Hepatocyte (in vitro differentiated cells): ENCODE measurements at regions not wholly inside any gene's neighbourhood (a gene's known extent, or its start where the extent isn't known, plus 50 kb on each side); places are given as distances from the start of the nearest gene placed in this dataset.

Experiments
- EZH2 ChIP-seq: fragments of 200-600 bp; sonication (generic); IDR thresholded peaks from 2 replicates; pipeline ENCODE4 v1.6.1; 2016; ENCODE audit warnings: antibody characterized with exemption, mild to moderate bottlenecking, borderline replicate concordance
- EZH2phosphoT487 ChIP-seq: fragments of 200-600 bp; sonication (generic); IDR thresholded peaks from one replicate; pipeline ENCODE4 v1.6.1; 2018; ENCODE audit warnings: antibody characterized with exemption, mild to moderate bottlenecking, low read depth, moderate library complexity; ENCODE audit not compliant: unreplicated experiment, severe bottlenecking
- TF ChIP-seq, protein P1 (sequence below): fragments of 200-600 bp; sonication (generic); IDR thresholded peaks from 2 replicates; pipeline ENCODE4 v1.5.1; 2016; ENCODE audit warnings: antibody characterized with exemption, mild to moderate bottlenecking; ENCODE audit not compliant: poor library complexity

DNA sequence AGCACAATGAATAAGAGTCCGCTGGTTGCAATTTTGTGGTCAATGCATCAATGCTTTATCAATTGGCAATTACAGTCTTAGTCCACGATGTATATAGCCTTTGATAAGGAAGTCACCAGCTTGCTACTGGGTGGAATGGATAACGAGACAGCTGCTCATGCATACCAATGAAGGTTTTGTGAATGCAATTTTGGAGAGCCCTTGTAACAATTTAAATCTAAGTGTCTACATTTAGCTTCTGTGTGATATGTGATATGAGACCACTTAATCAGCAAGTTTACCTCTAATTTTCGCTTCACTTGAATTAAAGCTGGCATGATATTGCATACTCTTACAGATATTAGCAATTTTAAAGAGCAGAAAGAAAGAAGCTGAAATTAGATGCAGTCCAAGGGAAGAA, 543.9 kb downstream of the RNF144B start:
- TF ChIP-seq, protein P1, sequence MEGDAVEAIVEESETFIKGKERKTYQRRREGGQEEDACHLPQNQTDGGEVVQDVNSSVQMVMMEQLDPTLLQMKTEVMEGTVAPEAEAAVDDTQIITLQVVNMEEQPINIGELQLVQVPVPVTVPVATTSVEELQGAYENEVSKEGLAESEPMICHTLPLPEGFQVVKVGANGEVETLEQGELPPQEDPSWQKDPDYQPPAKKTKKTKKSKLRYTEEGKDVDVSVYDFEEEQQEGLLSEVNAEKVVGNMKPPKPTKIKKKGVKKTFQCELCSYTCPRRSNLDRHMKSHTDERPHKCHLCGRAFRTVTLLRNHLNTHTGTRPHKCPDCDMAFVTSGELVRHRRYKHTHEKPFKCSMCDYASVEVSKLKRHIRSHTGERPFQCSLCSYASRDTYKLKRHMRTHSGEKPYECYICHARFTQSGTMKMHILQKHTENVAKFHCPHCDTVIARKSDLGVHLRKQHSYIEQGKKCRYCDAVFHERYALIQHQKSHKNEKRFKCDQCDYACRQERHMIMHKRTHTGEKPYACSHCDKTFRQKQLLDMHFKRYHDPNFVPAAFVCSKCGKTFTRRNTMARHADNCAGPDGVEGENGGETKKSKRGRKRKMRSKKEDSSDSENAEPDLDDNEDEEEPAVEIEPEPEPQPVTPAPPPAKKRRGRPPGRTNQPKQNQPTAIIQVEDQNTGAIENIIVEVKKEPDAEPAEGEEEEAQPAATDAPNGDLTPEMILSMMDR, result no peak
- TF ChIP-seq EZH2, result no peak
- no peak for TF ChIP-seq EZH2phosphoT487
